Thyroid gland (tissue), 4 donors: ENCODE measurements at regions not wholly inside any gene's neighbourhood (a gene's known extent, or its start where the extent isn't known, plus 50 kb on each side); places are given as distances from the start of the nearest gene placed in this dataset.

Experiments
- DNase-seq, 2 donors: peaks; one replicate each; pipeline ENCODE4 v3.0.0-alpha.2; 2019
- H3K27ac ChIP-seq, 3 donors: fragments of 200-600 bp; sonication (generic); 1 replicate in 2 of 3; 2 replicates in 1 of 3; pipeline ENCODE4 v1.5.1; 2016 to 2019; ENCODE audit warnings: mild to moderate bottlenecking in 1 of 3, moderate library complexity in 1 of 3
- H3K27me3 ChIP-seq: fragments of 200-600 bp; sonication (generic); one replicate; pipeline ENCODE4 v1.5.1; 2019
- H3K36me3 ChIP-seq, 2 donors: fragments of 200-600 bp; sonication (generic); one replicate each; pipeline ENCODE4 v1.5.1; 2016 to 2019
- H3K4me1 ChIP-seq, 2 donors: fragments of 200-600 bp; sonication (generic); one replicate each; pipeline ENCODE4 v1.5.1; 2017 to 2019
- H3K4me3 ChIP-seq, 3 donors: fragments of 200-600 bp; sonication (generic); replicated peaks in 1 of 3; 1 replicate in 2 of 3; 2 replicates in 1 of 3; pipeline ENCODE4 v1.5.1; 2016; ENCODE audit warnings: mild to moderate bottlenecking in 1 of 3
- H3K9me3 ChIP-seq: fragments of 200-600 bp; sonication (generic); one replicate; pipeline ENCODE4 v1.5.1; 2017
- CTCF ChIP-seq, 6 experiments: fragments of 200-600 bp in 3 of 6; fragments of 450-650 bp in 3 of 6; sonication (generic) in 3 of 6; IDR thresholded peaks; one replicate each; pipeline ENCODE4 v1.5.1; 2016 to 2019; ENCODE audit warnings: antibody characterized with exemption in 6 of 6, mild to moderate bottlenecking in 2 of 6, inconsistent platforms in 1 of 6, moderate library complexity in 1 of 6
- POLR2A ChIP-seq, 2 donors: fragments of 450-650 bp; IDR thresholded peaks; one replicate each; pipeline ENCODE4 v1.6.1; 2017; ENCODE audit warnings: antibody characterized with exemption in 2 of 2, mild to moderate bottlenecking in 2 of 2, moderate library complexity in 1 of 2
- WGBS, 2 donors: methylation state at CpG; one replicate each; pipeline ENCODE4 v1.1.5; 2017; 5-methylcytosine and 5-hydroxymethylcytosine counted together
- intact Hi-C: fragments of 100-400 bp; cut with DNase I; formaldehyde crosslinking; loops from one replicate; pipeline ENCODE4 v1.15.1; 2023

- Histone ChIP-seq H3K27me3 (no peaks in the 10 kb centered on the region), H3K4me3 (no peak overlapping the region), H3K9me3 (no peaks in the 10 kb centered on the region), H3K4me1 (no peaks in the 10 kb centered on the region), H3K27ac (no peak overlapping the region), H3K36me3 (no peaks in the 10 kb centered on the region)
- DNase-seq, result no peak
- intact Hi-C loops, result no loop called here
- 80% methylated on average over 13 of the region's 13 CpGs for WGBS, 2 donors
- TF ChIP-seq CTCF (IDR thresholded peaks at IDR 0.05), result no peak
- no peak for TF ChIP-seq POLR2A (IDR thresholded peaks at IDR 0.05)
These were observed 394.0 kb upstream of the HSFY2 start for GRCh38 chrY:19167319-19168201.

- 78 to 79% methylated on average over 4 of the region's 4 CpGs for WGBS, 2 donors
- intact Hi-C loops, result no loop called here
- H3K4me1 ChIP-seq, result no peaks in the 10 kb centered on the region
- H3K9me3 ChIP-seq, result no peaks in the 10 kb centered on the region
- no peak overlapping the region for H3K27ac ChIP-seq
- no peaks in the 10 kb centered on the region for H3K36me3 ChIP-seq
- no peaks in the 10 kb centered on the region for H3K27me3 ChIP-seq
- DNase-seq, result no peak
- no peak for TF ChIP-seq POLR2A (IDR thresholded peaks at IDR 0.05)
- TF ChIP-seq CTCF (IDR thresholded peaks at IDR 0.05), result no peak
- no peak overlapping the region for H3K4me3 ChIP-seq
These were observed 375.2 kb upstream of the HSFY2 start for GRCh38 chrY:19148783-19149182.

- TF ChIP-seq POLR2A (IDR thresholded peaks at IDR 0.05) (no peak), CTCF (IDR thresholded peaks at IDR 0.05) (no peak)
- Histone ChIP-seq H3K27me3 (no peaks in the 10 kb centered on the region), H3K36me3 (no peaks in the 10 kb centered on the region), H3K4me3 (no peak overlapping the region), H3K9me3 (no peaks in the 10 kb centered on the region), H3K27ac (no peak overlapping the region), H3K4me1 (no peaks in the 10 kb centered on the region)
- DNase-seq, result no peak
- 6 to 17% methylated on average over 1 of the region's 1 CpG for WGBS, 2 donors
- intact Hi-C loops, result no loop called here
These were observed 372.8 kb upstream of the HSFY2 start for GRCh38 chrY:19146296-19146695.

GRCh38 chrY:19142093-19142492, 368.6 kb upstream of the HSFY2 start:
- no peak overlapping the region for H3K4me3 ChIP-seq
- intact Hi-C loops, result no loop called here

More at GRCh38 chrY:19142093-19142492, 368.6 kb upstream of the HSFY2 start:
- 59 to 68% methylated on average over 2 to 4 of the region's 4 CpGs for WGBS, 2 donors
- Histone ChIP-seq H3K27ac (no peak overlapping the region), H3K36me3 (no peaks in the 10 kb centered on the region), H3K9me3 (no peaks in the 10 kb centered on the region), H3K27me3 (no peaks in the 10 kb centered on the region), H3K4me1 (no peaks in the 10 kb centered on the region)
- no peak for TF ChIP-seq CTCF (IDR thresholded peaks at IDR 0.05)
- no peak for TF ChIP-seq POLR2A (IDR thresholded peaks at IDR 0.05)
- no peak for DNase-seq
